PC-3 (cell line): ENCODE measurements at regions not wholly inside any gene's neighbourhood (a gene's known extent, or its start where the extent isn't known, plus 50 kb on each side); places are given as distances from the start of the nearest gene placed in this dataset.

Experiments used
- ATAC-seq: fragments of 200-7000 bp; cut with Tn5 transposase; 2 replicates; pipeline ENCODE4 v1.9.1; 2020; ENCODE audit warnings: mild to moderate bottlenecking, moderate library complexity
- BruUV-seq: library from RNA; stranded (reverse); fragments of 400-500 nt; replicated peaks from 2 replicates; lab custom pipeline; 2021; lab: Mats Ljungman, UMichigan
- CTCF ChIA-PET: fragments of 300-600 bp; sonication (Branson Sonifier 250); formaldehyde crosslinking; loops from one replicate; lab custom pipeline; 2022; ENCODE audit warnings: antibody characterized with exemption; lab: Charles Lee
- POLR2A ChIA-PET: fragments of 300-600 bp; sonication (Branson Sonifier 250); formaldehyde crosslinking; loops from one replicate; lab custom pipeline; 2022; ENCODE audit warnings: antibody characterized with exemption; ENCODE audit not compliant: unreplicated experiment; lab: Charles Lee
- DNase-seq: peaks from one replicate; pipeline ENCODE4 v3.0.0-alpha.2; 2015
- H2AFZ ChIP-seq: fragments of 300-600 bp; sonication (generic); 2 replicates; pipeline ENCODE4 v1.6.0; 2016; ENCODE audit warnings: antibody characterized with exemption, low read length
- H3F3A ChIP-seq: fragments of 300-600 bp; sonication (generic); one replicate; pipeline ENCODE4 v1.6.0; 2017; ENCODE audit warnings: antibody characterized with exemption, low read length, control low read depth, mild to moderate bottlenecking; ENCODE audit not compliant: unreplicated experiment
- H3K27ac ChIP-seq: fragments of 300-600 bp; sonication (generic); 2 replicates; pipeline ENCODE4 v1.5.1; 2016; ENCODE audit warnings: mild to moderate bottlenecking, low read length
- H3K27me3 ChIP-seq: fragments of 300-600 bp; sonication (generic); 2 replicates; pipeline ENCODE4 v1.6.1; 2016; ENCODE audit warnings: low read length, mixed read lengths
- H3K36me3 ChIP-seq: fragments of 300-600 bp; sonication (generic); 2 replicates; pipeline ENCODE4 v1.6.1; 2016; ENCODE audit warnings: low read depth, mixed run types, low read length, mixed read lengths
- H3K4me1 ChIP-seq: fragments of 300-600 bp; sonication (generic); 2 replicates; pipeline ENCODE4 v1.5.1; 2016; ENCODE audit warnings: low read length; ENCODE audit not compliant: insufficient read depth
- H3K4me2 ChIP-seq: fragments of 300-600 bp; sonication (generic); 2 replicates; pipeline ENCODE4 v1.6.0; 2016; ENCODE audit warnings: low read length
- H3K4me3 ChIP-seq: fragments of 300-600 bp; sonication (generic); 2 replicates; pipeline ENCODE4 v1.5.1; 2016; ENCODE audit warnings: mild to moderate bottlenecking, low read length, mixed read lengths
- H3K79me2 ChIP-seq: fragments of 300-600 bp; sonication (generic); 2 replicates; pipeline ENCODE4 v1.6.1; 2017; ENCODE audit warnings: low read length, mixed read lengths
- H3K9ac ChIP-seq: fragments of 300-600 bp; sonication (generic); 2 replicates; pipeline ENCODE4 v1.6.0; 2016; ENCODE audit warnings: mild to moderate bottlenecking, low read length
- H3K9me2 ChIP-seq: fragments of 300-600 bp; sonication (generic); replicated peaks from 2 replicates; pipeline ENCODE4 v1.6.1; 2016; ENCODE audit warnings: mixed run types, low read length, mixed read lengths
- H3K9me3 ChIP-seq: fragments of 300-600 bp; sonication (generic); 2 replicates; pipeline ENCODE4 v1.6.1; 2016; ENCODE audit warnings: low read length, mixed read lengths
- H4K20me1 ChIP-seq: fragments of 300-600 bp; sonication (generic); 2 replicates; pipeline ENCODE4 v1.6.1; 2016; ENCODE audit warnings: low read length, mixed read lengths
- CTCF ChIP-seq: fragments of 300-600 bp; sonication (generic); conservative IDR thresholded peaks from 2 replicates; pipeline ENCODE4 v1.5.1; 2017; ENCODE audit warnings: antibody characterized with exemption, low read depth, mild to moderate bottlenecking, low read length
- EZH2 ChIP-seq: fragments of 300-600 bp; sonication (generic); IDR thresholded peaks from one replicate; pipeline ENCODE4 v1.6.1; 2017; ENCODE audit warnings: antibody characterized with exemption, mild to moderate bottlenecking, low read length; ENCODE audit not compliant: unreplicated experiment
- EZH2phosphoT487 ChIP-seq: fragments of 300-600 bp; sonication (generic); IDR thresholded peaks from 2 replicates; pipeline ENCODE4 v1.6.1; 2018; ENCODE audit warnings: mild to moderate bottlenecking, antibody characterized with exemption, low read length, borderline replicate concordance
- intact Hi-C: fragments of 100-400 bp; cut with micrococcal nuclease; formaldehyde crosslinking; loops from 2 replicates; pipeline ENCODE4 v1.9.0; 2023

GRCh38 chr1:29425631-29426030, 189.3 kb downstream of the PTPRU start:
- Histone ChIP-seq H4K20me1 (no peaks in the 10 kb centered on the region), H3K27me3 (peaks cover 19% of the 10 kb centered on the region; the same call in 1 of the 2 replicates), H3K36me3 (no peaks in the 10 kb centered on the region), H2AFZ (no peak overlapping the region), H3K4me3 (no peak overlapping the region), H3F3A (no peaks in the 10 kb centered on the region), H3K4me1 (no peaks in the 10 kb centered on the region), H3K79me2 (no peaks in the 10 kb centered on the region), H3K4me2 (no peak overlapping the region), H3K9me3 (no peaks in the 10 kb centered on the region), H3K27ac (no peak overlapping the region), H3K9me2 (no peaks in the 10 kb centered on the region), H3K9ac (no peak overlapping the region)
- ChIA-PET CTCF (no interaction called here), POLR2A (no interaction called here)
- no peak for DNase-seq
- TF ChIP-seq EZH2 (no peak), CTCF (no peak), EZH2phosphoT487 (no peak)
- ATAC-seq, result no peak
- BruUV-seq, result no TSS peak
- intact Hi-C loops, result no loop called here

DNA sequence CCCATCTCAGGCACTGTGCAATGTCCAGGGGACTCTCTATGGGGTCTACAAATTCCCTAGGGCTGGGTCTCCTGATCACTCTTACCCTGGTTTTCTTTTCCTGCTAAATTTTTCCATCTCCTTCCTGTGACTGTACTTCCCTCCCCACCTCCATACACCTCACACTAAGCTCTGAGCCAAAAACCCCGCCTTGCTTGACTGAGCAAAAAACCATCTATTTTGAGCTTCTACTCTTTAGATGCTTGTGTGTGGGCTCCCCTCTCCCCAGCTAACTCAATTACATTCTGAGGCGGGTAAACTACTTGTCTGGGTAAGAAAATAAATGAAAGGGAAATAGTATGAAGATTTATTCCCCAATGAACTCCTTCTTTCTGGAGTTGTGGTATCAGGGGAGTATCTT, 187.9 kb downstream of the PTPRU start:
- ChIA-PET CTCF (no interaction called here), POLR2A (no interaction called here)
- TF ChIP-seq EZH2 (no peak), CTCF (no peak), EZH2phosphoT487 (no peak)
- Histone ChIP-seq H3K27ac (no peak overlapping the region), H2AFZ (no peak overlapping the region), H3F3A (no peaks in the 10 kb centered on the region), H3K9me2 (no peaks in the 10 kb centered on the region), H3K9me3 (no peaks in the 10 kb centered on the region), H4K20me1 (no peaks in the 10 kb centered on the region), H3K27me3 (0 out of 2 replicates have a peak, but pooled peaks cover 15% of the 10 kb centered on the region), H3K4me2 (no peak overlapping the region), H3K79me2 (no peaks in the 10 kb centered on the region), H3K4me1 (no peaks in the 10 kb centered on the region), H3K9ac (no peak overlapping the region), H3K36me3 (no peaks in the 10 kb centered on the region), H3K4me3 (no peak overlapping the region)
- intact Hi-C loops, result no loop called here
- DNase-seq, result no peak
- no peak for ATAC-seq
- BruUV-seq, result no TSS peak

DNA sequence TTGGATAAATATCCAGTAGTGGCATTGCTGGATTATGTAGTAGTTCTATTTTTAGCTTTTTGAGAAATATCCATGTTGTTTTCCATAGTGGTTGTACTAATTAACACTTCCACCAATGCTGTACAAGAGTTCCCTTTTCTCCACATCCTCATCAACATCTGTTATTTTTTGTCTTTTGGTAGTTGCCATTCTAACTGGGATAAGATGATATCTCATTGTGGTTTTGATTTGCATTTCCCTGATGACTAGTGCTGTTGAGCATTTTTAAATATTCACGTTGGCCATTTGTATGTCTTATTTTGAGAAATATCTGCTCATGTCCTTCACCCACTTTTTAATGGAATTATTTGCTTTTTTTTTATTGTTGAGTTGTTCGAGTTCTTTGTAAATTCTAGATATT, 183.9 kb downstream of the PTPRU start:
- no peaks in the 10 kb centered on the region for H3K79me2 ChIP-seq
- H3K9me2 ChIP-seq, result no peaks in the 10 kb centered on the region
- no peak overlapping the region for H3K27ac ChIP-seq
- CTCF ChIA-PET, result no interaction called here
- POLR2A ChIA-PET, result no interaction called here
- 0 out of 2 replicates have a peak, but pooled peaks cover 15% of the 10 kb centered on the region for H3K27me3 ChIP-seq
- H3K9me3 ChIP-seq, result no peaks in the 10 kb centered on the region
- no peaks in the 10 kb centered on the region for H3F3A ChIP-seq
- BruUV-seq, result no TSS peak
- DNase-seq, result no peak
- H3K36me3 ChIP-seq, result no peaks in the 10 kb centered on the region
- no peaks in the 10 kb centered on the region for H4K20me1 ChIP-seq
- intact Hi-C loops, result no loop called here
- H3K4me2 ChIP-seq, result no peak overlapping the region
- H3K9ac ChIP-seq, result no peak overlapping the region
- H2AFZ ChIP-seq, result no peak overlapping the region
- no peak overlapping the region for H3K4me3 ChIP-seq
- ATAC-seq, result no peak
- TF ChIP-seq EZH2 (no peak), CTCF (no peak), EZH2phosphoT487 (no peak)
- no peaks in the 10 kb centered on the region for H3K4me1 ChIP-seq
